WTC11 (cell line): ENCODE measurements at regions not wholly inside any gene's neighbourhood (a gene's known extent, or its start where the extent isn't known, plus 50 kb on each side); places are given as distances from the start of the nearest gene placed in this dataset.

ENCODE experiments used
- ATF2 ChIP-seq: sonication (generic); formaldehyde crosslinking; IDR thresholded peaks from 2 replicates; pipeline ENCODE4 v1.8.1; 2022; ENCODE audit warnings: low read depth, missing genetic modification reagents, borderline replicate concordance
- ATF3 ChIP-seq: sonication (generic); formaldehyde crosslinking; conservative IDR thresholded peaks from 2 replicates; pipeline ENCODE4 v1.8.1; 2022; ENCODE audit warnings: mild to moderate bottlenecking, missing genetic modification reagents
- CTCF ChIP-seq: fragments of 200-600 bp; IDR thresholded peaks from 2 replicates; pipeline ENCODE4 v1.8.0; 2022; ENCODE audit warnings: antibody characterized with exemption
- E2F4 ChIP-seq: sonication (generic); formaldehyde crosslinking; IDR thresholded peaks from 2 replicates; pipeline ENCODE4 v1.8.1; 2022; ENCODE audit warnings: low read depth, mild to moderate bottlenecking, moderate library complexity, missing genetic modification reagents, borderline replicate concordance
- MLX ChIP-seq: sonication (generic); formaldehyde crosslinking; IDR thresholded peaks from 2 replicates; pipeline ENCODE4 v1.8.1; 2023; ENCODE audit warnings: mild to moderate bottlenecking, missing genetic modification reagents, moderate library complexity
- NR2C2 ChIP-seq: sonication (generic); formaldehyde crosslinking; IDR thresholded peaks from 2 replicates; pipeline ENCODE4 v1.8.0; 2022; ENCODE audit warnings: mild to moderate bottlenecking, missing genetic modification reagents
- SOX15 ChIP-seq: fragments of 250-450 bp; sonication (Bioruptor Pico); IDR thresholded peaks from 2 replicates; pipeline ENCODE4 v1.9.0; 2021; ENCODE audit warnings: mild to moderate bottlenecking
- SP1 ChIP-seq: sonication (generic); formaldehyde crosslinking; conservative IDR thresholded peaks from 2 replicates; pipeline ENCODE4 v1.8.1; 2022; ENCODE audit warnings: missing genetic modification reagents
- TEAD4 ChIP-seq: sonication (generic); formaldehyde crosslinking; IDR thresholded peaks from 2 replicates; pipeline ENCODE4 v1.8.0; 2022; ENCODE audit warnings: mild to moderate bottlenecking, missing genetic modification reagents

- TF ChIP-seq CTCF (no peak), SOX15 (no peak), E2F4 (CRISPR knock-in tag) (no peak), ATF3 (CRISPR knock-in tag) (no peak), MLX (CRISPR knock-in tag) (no peak), ATF2 (CRISPR knock-in tag) (no peak), SP1 (CRISPR knock-in tag) (no peak), TEAD4 (CRISPR knock-in tag) (no peak), NR2C2 (no peak)
Observed at GRCh38 chr2:19575641-19576040, 217.2 kb upstream of the OSR1 start.
